GM12865 (cell line): ENCODE measurements at regions not wholly inside any gene's neighbourhood (a gene's known extent, or its start where the extent isn't known, plus 50 kb on each side); places are given as distances from the start of the nearest gene placed in this dataset.

ENCODE experiments used
- DNase-seq: peaks from one replicate; pipeline ENCODE4 v3.0.0; 2010; ENCODE audit warnings: low read depth
- H3K4me3 ChIP-seq: 2 replicates; pipeline ENCODE4 v1.5.1; 2011; ENCODE audit warnings: mild to moderate bottlenecking, low read depth, low read length, control low read depth
- CTCF ChIP-seq: IDR thresholded peaks from 2 replicates; pipeline ENCODE4 v1.5.1; 2011; ENCODE audit warnings: low read length, control low read depth, low read depth, inconsistent platforms; ENCODE audit not compliant: insufficient read depth; ENCODE audit errors: missing control alignments

GRCh38 chr2:56715683-56716082 lies 531.9 kb downstream of the CCDC85A start:
- DNase-seq = no peak
- H3K4me3 ChIP-seq = no peak overlapping the region
- no peak for TF ChIP-seq CTCF

DNA sequence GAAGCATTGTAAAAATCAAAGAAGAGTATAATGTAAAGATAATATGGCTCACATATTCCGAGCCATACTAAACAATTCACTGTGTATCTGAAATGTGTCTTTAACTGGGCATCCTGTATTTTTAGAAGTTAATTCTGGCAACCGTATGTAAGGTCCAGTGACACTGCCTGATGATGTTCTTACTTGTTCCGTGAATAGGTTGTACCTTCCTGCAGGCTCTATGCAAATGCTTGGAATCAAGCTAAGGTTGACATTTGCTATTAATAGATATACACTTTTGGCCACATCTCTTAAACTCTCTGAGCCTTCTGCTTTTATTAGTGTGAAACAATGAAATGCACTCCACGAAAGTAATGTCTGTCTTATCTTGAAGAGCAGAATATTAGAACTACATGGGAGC lies 534.6 kb downstream of the CCDC85A start:
- no peak overlapping the region for H3K4me3 ChIP-seq
- TF ChIP-seq CTCF = no peak
- DNase-seq = no peak

DNA sequence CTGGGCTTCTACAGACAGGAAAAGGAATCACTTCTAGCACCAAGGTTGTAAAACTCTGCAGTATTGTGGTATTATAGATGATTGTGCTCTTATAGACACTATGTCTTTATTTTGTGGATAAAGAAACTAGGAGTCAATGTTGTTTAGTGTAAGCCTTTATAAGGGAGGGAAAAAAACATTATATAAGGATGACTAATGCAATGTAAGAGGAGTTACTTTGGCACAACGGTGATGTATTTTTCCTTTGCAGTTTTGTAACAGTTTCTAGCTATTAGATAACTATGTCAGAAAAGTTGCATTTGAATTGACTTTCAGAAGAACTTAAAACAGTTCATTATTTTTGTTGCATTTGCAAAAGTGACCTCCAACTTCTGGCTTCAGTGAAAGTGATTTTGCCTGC lies 545.4 kb downstream of the CCDC85A start:
- H3K4me3 ChIP-seq = no peak overlapping the region
- DNase-seq = no peak
- no peak for TF ChIP-seq CTCF

- H3K4me3 ChIP-seq = no peak overlapping the region
- TF ChIP-seq CTCF = no peak
- DNase-seq = no peak
Observed at GRCh38 chr2:56732946-56733345, 549.2 kb downstream of the CCDC85A start.

GRCh38 chr2:56739413-56739812 lies 555.6 kb downstream of the CCDC85A start:
- no peak overlapping the region for H3K4me3 ChIP-seq
- no peak for DNase-seq
- no peak for TF ChIP-seq CTCF

GRCh38 chr2:56741601-56742102 lies 557.9 kb downstream of the CCDC85A start:
- H3K4me3 ChIP-seq = no peak overlapping the region
- DNase-seq = no peak
- TF ChIP-seq CTCF = no peak

GRCh38 chr2:56743807-56744206 lies 560.0 kb downstream of the CCDC85A start:
- no peak for DNase-seq
- no peak overlapping the region for H3K4me3 ChIP-seq
- no peak for TF ChIP-seq CTCF
